ENCODE measurements at regions not wholly inside any gene's neighbourhood (a gene's known extent, or its start where the extent isn't known, plus 50 kb on each side); places are given as distances from the start of the nearest gene placed in this dataset.

- Histone ChIP-seq H3K9me3 (ENCODE audit: insufficient read depth, low read depth) (no peaks in the 10 kb centered on the region), H4K20me1 (ENCODE audit: insufficient read depth) (no peaks in the 10 kb centered on the region), H2AFZ (no peak overlapping the region), H3F3A (ENCODE audit: insufficient read depth, low read depth) (no peaks in the 10 kb centered on the region), H3K4me3 (no peak overlapping the region), H3K9me2 (ENCODE audit: insufficient read depth) (no peaks in the 10 kb centered on the region), H3K79me2 (ENCODE audit: low read depth) (no peaks in the 10 kb centered on the region), H3K27me3 (ENCODE audit: insufficient read depth, low read depth) (no peaks in the 10 kb centered on the region), H3K27ac (no peak overlapping the region), H3K36me3 (ENCODE audit: low read depth) (no peaks in the 10 kb centered on the region), H3K4me1 (replicated peaks; ENCODE audit: insufficient read depth) (no peaks in the 10 kb centered on the region), H3K4me2 (no peak overlapping the region)
- ChIA-PET POLR2A (ENCODE audit: unreplicated experiment) (no interaction called here), CTCF (no interaction called here)
- BruUV-seq (replicated peaks) = no TSS peak
- intact Hi-C loops (cut with micrococcal nuclease; ENCODE audit: unreplicated experiment) = loop anchor here (10.0 kb wide), 1 partner anchor 317 kb away; no protein-coding TSS in a partner anchor
- TF ChIP-seq EZH2 (IDR thresholded peaks at IDR 0.05; ENCODE audit: low read depth) = no peak
- no peak for TF ChIP-seq CTCF (conservative IDR thresholded peaks at IDR 0.05)
- DNase-seq = no peak
Observed at GRCh38 chr7:34327681-34328080, 330.3 kb upstream of the NPSR1 start.

DNA sequence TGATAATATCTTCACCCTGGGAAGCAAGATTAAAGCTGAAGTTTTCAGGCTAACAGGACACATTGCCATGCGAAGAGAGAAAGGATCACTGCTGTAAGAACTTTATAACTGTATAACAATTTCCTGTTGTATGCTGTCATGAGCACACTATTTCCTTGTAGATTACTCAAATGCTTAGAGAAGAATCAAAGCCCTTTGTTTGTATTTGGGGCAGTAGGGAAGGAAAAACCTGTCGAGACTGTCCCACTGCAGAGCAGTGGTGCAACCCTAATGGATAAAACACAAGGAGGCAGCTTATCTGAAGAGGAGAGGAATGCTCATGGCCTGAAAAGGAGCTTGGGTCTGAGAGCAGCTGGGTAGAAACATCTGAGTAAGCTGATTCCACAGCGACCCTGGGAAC, 327.7 kb upstream of the NPSR1 start:
- no peak overlapping the region for H3K4me2 ChIP-seq
- CTCF ChIA-PET = no interaction called here
- no peaks in the 10 kb centered on the region for H3K79me2 ChIP-seq (ENCODE audit: low read depth)
- DNase-seq = no peak
- no peaks in the 10 kb centered on the region for H3K9me2 ChIP-seq (ENCODE audit: insufficient read depth)
- H3F3A ChIP-seq (ENCODE audit: insufficient read depth, low read depth) = no peaks in the 10 kb centered on the region
- no peaks in the 10 kb centered on the region for H3K36me3 ChIP-seq (ENCODE audit: low read depth)
- H3K27me3 ChIP-seq (ENCODE audit: insufficient read depth, low read depth) = no peaks in the 10 kb centered on the region
- intact Hi-C loops (cut with micrococcal nuclease; ENCODE audit: unreplicated experiment) = no loop called here
- POLR2A ChIA-PET (ENCODE audit: unreplicated experiment) = no interaction called here
- H2AFZ ChIP-seq = no peak overlapping the region
- H3K4me3 ChIP-seq = no peak overlapping the region
- H3K27ac ChIP-seq = no peak overlapping the region
- TF ChIP-seq CTCF (conservative IDR thresholded peaks at IDR 0.05) (no peak), EZH2 (IDR thresholded peaks at IDR 0.05; ENCODE audit: low read depth) (no peak)
- no peaks in the 10 kb centered on the region for H3K4me1 ChIP-seq (replicated peaks; ENCODE audit: insufficient read depth)
- no peaks in the 10 kb centered on the region for H4K20me1 ChIP-seq (ENCODE audit: insufficient read depth)
- no peaks in the 10 kb centered on the region for H3K9me3 ChIP-seq (ENCODE audit: insufficient read depth, low read depth)
- no TSS peak for BruUV-seq (replicated peaks)

GRCh38 chr7:34331102-34331501, 326.9 kb upstream of the NPSR1 start:
- no peaks in the 10 kb centered on the region for H3K27me3 ChIP-seq (ENCODE audit: insufficient read depth, low read depth)
- no peak for TF ChIP-seq EZH2 (IDR thresholded peaks at IDR 0.05; ENCODE audit: low read depth)
- TF ChIP-seq CTCF (conservative IDR thresholded peaks at IDR 0.05) = no peak
- H3K9me2 ChIP-seq (ENCODE audit: insufficient read depth) = no peaks in the 10 kb centered on the region
- CTCF ChIA-PET = no interaction called here
- no peaks in the 10 kb centered on the region for H3K36me3 ChIP-seq (ENCODE audit: low read depth)
- intact Hi-C loops (cut with micrococcal nuclease; ENCODE audit: unreplicated experiment) = no loop called here
- DNase-seq = no peak
- no peaks in the 10 kb centered on the region for H3K9me3 ChIP-seq (ENCODE audit: insufficient read depth, low read depth)
- POLR2A ChIA-PET (ENCODE audit: unreplicated experiment) = no interaction called here
- H3F3A ChIP-seq (ENCODE audit: insufficient read depth, low read depth) = no peaks in the 10 kb centered on the region
- H2AFZ ChIP-seq = no peak overlapping the region
- no peak overlapping the region for H3K4me2 ChIP-seq
- H3K27ac ChIP-seq = no peak overlapping the region
- H4K20me1 ChIP-seq (ENCODE audit: insufficient read depth) = no peaks in the 10 kb centered on the region
- H3K4me3 ChIP-seq = no peak overlapping the region
- H3K4me1 ChIP-seq (replicated peaks; ENCODE audit: insufficient read depth) = no peaks in the 10 kb centered on the region
- BruUV-seq (replicated peaks) = no TSS peak
- no peaks in the 10 kb centered on the region for H3K79me2 ChIP-seq (ENCODE audit: low read depth)

Measured in PC-9 (cell line).